Right lobe of liver (tissue), 6 donors: ENCODE measurements at regions not wholly inside any gene's neighbourhood (a gene's known extent, or its start where the extent isn't known, plus 50 kb on each side); places are given as distances from the start of the nearest gene placed in this dataset.

Experiments used
- ATAC-seq, 4 donors: fragments of 200-7000 bp; cut with Tn5 transposase; one replicate each; pipeline ENCODE4 v1.9.1; 2020; ENCODE audit warnings: mild to moderate bottlenecking in 4 of 4, moderate library complexity in 4 of 4
- DNase-seq, 3 donors: peaks; one replicate each; pipeline ENCODE4 v3.0.0-alpha.2; 2020
- H3K27ac ChIP-seq, 3 donors: fragments of 200-600 bp; one replicate each; pipeline ENCODE4 v1.8.0; 2022
- H3K27me3 ChIP-seq, 2 donors: fragments of 200-600 bp; one replicate each; pipeline ENCODE4 v1.8.0; 2022
- H3K36me3 ChIP-seq, 4 donors: fragments of 200-600 bp; sonication (generic) in 1 of 4; one replicate each; pipeline versions ENCODE4 v1.5.1 to v1.8.0; 2017 to 2022; ENCODE audit warnings: control low read depth in 1 of 4
- H3K4me1 ChIP-seq, 4 donors: fragments of 200-600 bp; sonication (generic) in 1 of 4; one replicate each; pipeline versions ENCODE4 v1.5.1 to v1.8.0; 2017 to 2022; ENCODE audit warnings: control low read depth in 1 of 4
- H3K4me3 ChIP-seq, 3 donors: fragments of 200-600 bp; one replicate each; pipeline ENCODE4 v1.8.0; 2022
- H3K9me3 ChIP-seq, 4 donors: fragments of 200-600 bp; sonication (generic) in 1 of 4; one replicate each; pipeline versions ENCODE4 v1.5.1 to v1.8.0; 2017 to 2022; ENCODE audit warnings: control low read depth in 1 of 4
- POLR2A ChIP-seq: fragments of 450-650 bp; IDR thresholded peaks from one replicate; pipeline ENCODE4 v1.6.1; 2017; ENCODE audit warnings: antibody characterized with exemption, mild to moderate bottlenecking
- WGBS: methylation state at CpG from one replicate; pipeline ENCODE4 v1.1.6; 2018; ENCODE audit warnings: low coverage, low lambda C conversion rate; ENCODE audit not compliant: insufficient coverage; ENCODE audit errors: missing lambda C conversion rate; 5-methylcytosine and 5-hydroxymethylcytosine counted together
- intact Hi-C, 2 donors: fragments of 100-400 bp; cut with DNase I; formaldehyde crosslinking; loops; one replicate each; pipeline versions ENCODE4 v1.11.2 to v1.14.1; 2022
- TF ChIP-seq, protein P1 (sequence below), 4 donors: fragments of 200-600 bp in 3 of 4; fragments of 450-650 bp in 1 of 4; IDR thresholded peaks; one replicate each; pipeline versions ENCODE4 v1.5.1 to v1.8.0; 2016 to 2022; ENCODE audit warnings: antibody characterized with exemption in 4 of 4, mild to moderate bottlenecking in 2 of 4
- donor health status: DM: no; HTN: yes; CAD: no.
- donor health status: DM: no; HTN: no; CAD: no.
- donor health status: DM: no; HTN: no; CAD: no.
- donor health status: DM: no; HTN: yes; CAD: no.
- donor health status: DM: no; HTN: yes; CAD: no.

DNA sequence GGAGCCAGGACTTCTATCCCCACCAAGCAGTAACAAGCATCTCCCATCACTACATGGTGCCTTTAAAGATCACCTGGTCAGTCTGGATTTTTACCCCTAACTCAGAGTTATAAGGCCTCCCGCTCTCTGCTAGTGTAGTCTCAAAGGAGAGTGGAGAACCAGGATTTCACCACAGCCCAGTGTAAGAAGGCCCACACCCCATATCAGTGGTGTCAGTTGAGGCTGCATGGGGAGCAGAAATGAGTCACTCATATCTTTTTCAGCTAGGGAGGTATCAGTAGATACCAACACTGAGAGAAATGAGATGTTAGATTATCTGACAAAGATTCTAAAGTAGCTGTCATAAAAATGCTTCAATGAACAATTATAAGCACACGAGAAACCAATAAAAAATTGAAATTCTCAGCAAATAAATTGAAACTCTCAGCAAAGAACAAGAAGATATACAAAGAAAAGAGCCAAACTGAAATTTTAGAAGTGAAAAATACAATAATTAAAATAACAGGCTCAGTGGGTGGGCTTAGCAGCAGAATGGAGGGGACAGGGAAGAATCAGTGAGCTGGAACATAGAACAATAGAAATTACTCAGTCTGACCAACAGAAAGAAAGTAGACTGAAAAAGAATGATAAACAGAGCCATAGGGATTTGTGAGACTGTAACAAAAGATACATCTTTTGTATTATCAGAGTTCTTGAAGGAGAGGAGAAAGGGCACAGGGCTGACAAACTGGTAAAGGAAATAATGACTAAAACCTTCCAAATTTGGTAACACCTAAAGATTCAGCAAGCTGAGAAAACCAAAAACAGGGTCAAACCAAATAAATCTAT is 257.7 kb downstream of the ANAPC1 start:
- intact Hi-C loops = no loop called here
- 93% methylated on average over 2 of the region's 2 CpGs for WGBS
- Histone ChIP-seq H3K4me3 (no peak overlapping the region), H3K27me3 (no peaks in the 10 kb centered on the region), H3K27ac (no peak overlapping the region), H3K36me3 (no peaks in the 10 kb centered on the region), H3K9me3 (no peaks in the 10 kb centered on the region), H3K4me1 (peaks cover 0 to 16% (median 0%) of the 10 kb centered on the region in 4 donors)
- no peak for TF ChIP-seq POLR2A
- TF ChIP-seq, protein P1, sequence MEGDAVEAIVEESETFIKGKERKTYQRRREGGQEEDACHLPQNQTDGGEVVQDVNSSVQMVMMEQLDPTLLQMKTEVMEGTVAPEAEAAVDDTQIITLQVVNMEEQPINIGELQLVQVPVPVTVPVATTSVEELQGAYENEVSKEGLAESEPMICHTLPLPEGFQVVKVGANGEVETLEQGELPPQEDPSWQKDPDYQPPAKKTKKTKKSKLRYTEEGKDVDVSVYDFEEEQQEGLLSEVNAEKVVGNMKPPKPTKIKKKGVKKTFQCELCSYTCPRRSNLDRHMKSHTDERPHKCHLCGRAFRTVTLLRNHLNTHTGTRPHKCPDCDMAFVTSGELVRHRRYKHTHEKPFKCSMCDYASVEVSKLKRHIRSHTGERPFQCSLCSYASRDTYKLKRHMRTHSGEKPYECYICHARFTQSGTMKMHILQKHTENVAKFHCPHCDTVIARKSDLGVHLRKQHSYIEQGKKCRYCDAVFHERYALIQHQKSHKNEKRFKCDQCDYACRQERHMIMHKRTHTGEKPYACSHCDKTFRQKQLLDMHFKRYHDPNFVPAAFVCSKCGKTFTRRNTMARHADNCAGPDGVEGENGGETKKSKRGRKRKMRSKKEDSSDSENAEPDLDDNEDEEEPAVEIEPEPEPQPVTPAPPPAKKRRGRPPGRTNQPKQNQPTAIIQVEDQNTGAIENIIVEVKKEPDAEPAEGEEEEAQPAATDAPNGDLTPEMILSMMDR (IDR thresholded peaks at IDR 0.05) = no peak
- no peak for ATAC-seq
- DNase-seq = no peak

DNA sequence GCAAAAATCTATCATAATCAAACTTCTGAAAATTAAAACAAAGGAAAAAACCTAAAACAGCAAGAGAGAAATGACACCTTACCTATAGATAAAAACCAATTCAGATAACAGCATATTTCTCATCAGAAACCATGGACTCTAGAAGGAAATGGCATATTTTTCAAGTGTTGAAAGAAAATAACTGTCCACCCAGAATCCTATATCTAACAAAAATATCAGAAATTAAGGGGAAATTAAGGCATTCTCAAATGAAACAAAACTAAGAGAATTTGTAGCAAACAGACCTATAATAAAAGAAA is 257.2 kb downstream of the ANAPC1 start:
- no peak overlapping the region for H3K4me3 ChIP-seq
- TF ChIP-seq POLR2A = no peak
- TF ChIP-seq, protein P1 (IDR thresholded peaks at IDR 0.05) = no peak
- ATAC-seq = no peak
- no peak overlapping the region for H3K27ac ChIP-seq
- H3K4me1 ChIP-seq = peaks cover 0 to 16% (median 0%) of the 10 kb centered on the region in 4 donors
- no peak for DNase-seq
- no peaks in the 10 kb centered on the region for H3K27me3 ChIP-seq
- intact Hi-C loops = no loop called here
- no peaks in the 10 kb centered on the region for H3K9me3 ChIP-seq
- no peaks in the 10 kb centered on the region for H3K36me3 ChIP-seq

DNA sequence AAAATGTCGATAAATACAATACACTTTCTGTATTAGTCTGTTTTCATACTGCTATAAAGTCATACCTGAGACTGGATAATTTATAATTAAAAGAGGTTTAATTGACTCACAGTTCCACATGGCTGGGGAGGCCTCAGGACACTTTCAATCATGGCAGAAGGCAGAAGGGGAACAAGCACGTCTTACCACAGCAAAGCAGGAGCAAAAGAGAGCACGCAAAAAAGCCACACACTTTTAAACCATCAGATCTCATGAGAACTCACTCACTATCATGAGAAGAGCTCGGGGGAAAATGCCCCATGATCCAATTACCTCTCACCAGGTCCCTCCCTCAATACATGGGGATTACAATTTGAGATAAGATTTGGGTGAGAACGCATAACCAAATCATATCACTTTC is 256.7 kb downstream of the ANAPC1 start:
- H3K4me3 ChIP-seq = no peak overlapping the region
- no peaks in the 10 kb centered on the region for H3K36me3 ChIP-seq
- TF ChIP-seq, protein P1 (IDR thresholded peaks at IDR 0.05) = no peak
- no peak for TF ChIP-seq POLR2A
- DNase-seq = no peak
- no peak for ATAC-seq
- no peak overlapping the region for H3K27ac ChIP-seq
- H3K4me1 ChIP-seq = peaks cover 0 to 16% (median 0%) of the 10 kb centered on the region in 4 donors
- no peaks in the 10 kb centered on the region for H3K9me3 ChIP-seq
- intact Hi-C loops = no loop called here
- no peaks in the 10 kb centered on the region for H3K27me3 ChIP-seq
- 83% methylated on average over 5 of the region's 5 CpGs for WGBS

DNA sequence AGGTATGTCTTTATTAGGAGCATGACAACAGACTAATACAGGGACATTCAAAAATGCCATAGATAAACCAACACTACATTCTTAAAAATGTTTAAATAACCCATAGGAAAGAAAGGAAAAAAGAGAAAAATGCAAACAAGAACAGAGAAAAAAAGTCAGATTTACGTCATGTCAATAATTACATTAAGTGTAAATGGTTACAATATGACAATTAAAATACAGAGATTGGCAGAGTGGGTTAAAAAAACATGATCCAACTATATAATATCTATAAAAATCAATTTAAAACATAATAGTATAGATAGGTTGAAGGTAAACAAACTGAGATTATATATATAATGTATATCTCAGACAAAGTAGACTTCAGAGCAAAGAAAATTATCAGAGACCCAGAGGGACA is 255.8 kb downstream of the ANAPC1 start:
- no peaks in the 10 kb centered on the region for H3K9me3 ChIP-seq

More for the DNA sequence above, 255.8 kb downstream of the ANAPC1 start:
- Histone ChIP-seq H3K4me3 (no peak overlapping the region), H3K36me3 (no peaks in the 10 kb centered on the region), H3K27me3 (no peaks in the 10 kb centered on the region), H3K27ac (no peak overlapping the region), H3K4me1 (peaks cover 0 to 16% (median 0%) of the 10 kb centered on the region in 4 donors)
- DNase-seq (no peak), ATAC-seq (no peak)
- intact Hi-C loops = no loop called here
- WGBS = 83% methylated on average over 1 of the region's 1 CpG
- TF ChIP-seq, protein P1 (IDR thresholded peaks at IDR 0.05) = no peak
- TF ChIP-seq POLR2A = no peak
